CD8-positive, alpha-beta memory T cell (primary cell): ENCODE measurements at regions not wholly inside any gene's neighbourhood (a gene's known extent, or its start where the extent isn't known, plus 50 kb on each side); places are given as distances from the start of the nearest gene placed in this dataset.

Source experiments
- CTCF ChIA-PET: fragments of 350-600 bp; sonication (Branson Sonifier 250); formaldehyde crosslinking; loops from one replicate; lab custom pipeline; 2021; ENCODE audit warnings: antibody characterized with exemption; lab: Charles Lee
- POLR2A ChIA-PET: fragments of 350-600 bp; sonication (Branson Sonifier 250); formaldehyde crosslinking; loops from one replicate; lab custom pipeline; 2021; ENCODE audit warnings: antibody characterized with exemption; lab: Charles Lee
- DNase-seq, 5 donors: peaks; one replicate each; pipeline versions ENCODE4 v3.0.0 to v3.0.0-alpha.2; 2020 to 2022; ENCODE audit warnings: mixed read lengths in 1 of 5
- H3K27ac ChIP-seq: one replicate; pipeline ENCODE4 v1.7.0; 2013; ENCODE audit warnings: low read depth, mild to moderate bottlenecking, low read length, moderate library complexity
- H3K27me3 ChIP-seq: 2 replicates; pipeline ENCODE4 v1.7.0; 2013; ENCODE audit warnings: low read length, mild to moderate bottlenecking; ENCODE audit not compliant: insufficient read depth, poor library complexity, severe bottlenecking
- H3K36me3 ChIP-seq: 2 replicates; pipeline ENCODE4 v1.7.0; 2013; ENCODE audit warnings: mild to moderate bottlenecking, low read length, moderate library complexity; ENCODE audit not compliant: insufficient read depth
- H3K4me1 ChIP-seq: 2 replicates; pipeline ENCODE4 v1.7.0; 2013; ENCODE audit warnings: mild to moderate bottlenecking, low read length, moderate library complexity; ENCODE audit not compliant: insufficient read depth
- H3K4me3 ChIP-seq: 2 replicates; pipeline ENCODE4 v1.7.0; 2013; ENCODE audit warnings: mild to moderate bottlenecking, low read length
- H3K9me3 ChIP-seq: 2 replicates; pipeline ENCODE4 v1.7.0; 2013; ENCODE audit warnings: mild to moderate bottlenecking, low read length
- H3K27ac Mint-ChIP-seq, 8 donors: one replicate each; pipeline ENCODE4 v1.8.0; 2020 to 2021; ENCODE audit warnings: mixed read lengths in 8 of 8, mild to moderate bottlenecking in 6 of 8, inconsistent platforms in 3 of 8, moderate library complexity in 3 of 8
- H3K27me3 Mint-ChIP-seq, 2 donors: one replicate each; pipeline ENCODE4 v1.8.0; 2020 to 2021; ENCODE audit warnings: mixed read lengths in 2 of 2, mild to moderate bottlenecking in 1 of 2, moderate library complexity in 1 of 2
- H3K36me3 Mint-ChIP-seq, 3 donors: one replicate each; pipeline ENCODE4 v1.8.0; 2020 to 2021; ENCODE audit warnings: mixed read lengths in 3 of 3, inconsistent platforms in 1 of 3, mild to moderate bottlenecking in 1 of 3
- H3K4me1 Mint-ChIP-seq, 3 donors: one replicate each; pipeline ENCODE4 v1.8.0; 2020 to 2021; ENCODE audit warnings: mixed read lengths in 3 of 3, inconsistent platforms in 1 of 3, mild to moderate bottlenecking in 1 of 3
- H3K4me3 Mint-ChIP-seq, 7 donors: one replicate each; pipeline ENCODE4 v1.8.0; 2020 to 2021; ENCODE audit warnings: mixed read lengths in 7 of 7, mild to moderate bottlenecking in 6 of 7, moderate library complexity in 4 of 7, inconsistent platforms in 2 of 7
- H3K9me3 Mint-ChIP-seq, 5 donors: one replicate each; pipeline ENCODE4 v1.8.0; 2020 to 2022; ENCODE audit warnings: mixed read lengths in 5 of 5, mild to moderate bottlenecking in 3 of 5, moderate library complexity in 2 of 5, inconsistent platforms in 1 of 5

- POLR2A ChIA-PET, result no interaction called here
- no peak overlapping the region for H3K4me3 Mint-ChIP-seq
- no peaks in the 10 kb centered on the region for H3K36me3 ChIP-seq
These were observed 105.3 kb downstream of the GLI2 start for GRCh38 chr2:120840795-120841487.

DNA sequence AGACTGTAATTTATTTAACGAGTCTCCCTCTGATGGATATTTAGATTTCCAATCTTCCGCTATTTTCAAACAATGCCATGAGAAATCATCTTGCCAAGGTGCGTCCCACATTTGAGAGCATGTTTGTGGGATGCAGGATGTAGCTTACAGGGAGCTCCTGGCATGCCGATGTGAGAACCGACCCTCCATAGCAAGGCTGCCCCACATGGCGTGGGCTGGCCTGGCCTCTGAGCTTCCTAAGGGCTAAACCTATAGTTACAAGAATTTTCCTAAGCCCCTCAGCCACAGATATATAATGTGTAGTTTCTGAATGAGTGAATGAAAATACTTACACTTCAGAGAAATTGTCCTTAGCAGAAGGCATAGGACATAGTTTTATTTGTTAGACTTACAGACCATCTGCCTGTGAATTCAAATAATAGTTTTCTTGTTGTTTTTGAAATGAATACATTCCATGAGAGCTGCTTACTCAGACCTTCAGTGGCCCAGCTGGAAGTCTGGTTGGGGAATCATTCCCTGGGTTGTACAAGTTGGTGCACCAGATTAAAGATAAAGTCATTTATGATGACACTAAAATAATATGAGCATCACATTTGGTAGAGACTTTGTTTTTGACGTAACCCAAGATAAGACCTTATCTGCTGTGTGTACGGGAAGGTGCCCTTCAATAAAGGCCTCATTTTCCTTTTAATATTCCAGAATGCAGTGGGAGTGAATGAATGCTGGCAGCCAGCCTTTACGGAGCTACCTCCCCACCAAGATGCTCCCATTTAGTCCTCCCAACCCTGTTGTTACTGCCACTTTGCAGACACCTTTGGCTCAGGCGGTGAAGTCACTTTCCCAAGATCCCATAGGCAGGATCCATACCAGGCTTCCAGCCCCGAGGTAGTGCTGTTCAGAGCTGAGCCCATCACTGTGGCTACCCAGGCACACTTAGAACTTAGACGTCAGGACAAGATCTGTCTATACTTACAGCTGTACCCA is 107.1 kb downstream of the GLI2 start:
- ChIA-PET POLR2A (no interaction called here), CTCF (no interaction called here)
- no peaks in the 10 kb centered on the region for H3K36me3 Mint-ChIP-seq
- Histone ChIP-seq H3K27ac (no peak overlapping the region), H3K9me3 (no peaks in the 10 kb centered on the region), H3K4me3 (no peak overlapping the region), H3K4me1 (no peaks in the 10 kb centered on the region), H3K36me3 (no peaks in the 10 kb centered on the region), H3K27me3 (no peaks in the 10 kb centered on the region)
- no peak overlapping the region for H3K4me3 Mint-ChIP-seq
- no peaks in the 10 kb centered on the region for H3K4me1 Mint-ChIP-seq
- DNase-seq, result no peak
- H3K9me3 Mint-ChIP-seq, result peaks cover 0 to 2% (median 0%) of the 10 kb centered on the region in 5 donors
- H3K27ac Mint-ChIP-seq, result no peak overlapping the region
- H3K27me3 Mint-ChIP-seq, result no peaks in the 10 kb centered on the region

More at GRCh38 chr2:120840795-120841487, 105.3 kb downstream of the GLI2 start:
- H3K4me1 ChIP-seq, result no peaks in the 10 kb centered on the region
- H3K27me3 ChIP-seq, result no peaks in the 10 kb centered on the region
- Mint-ChIP-seq H3K9me3 (peaks cover 0 to 2% (median 0%) of the 10 kb centered on the region in 5 donors), H3K36me3 (no peaks in the 10 kb centered on the region), H3K27ac (no peak overlapping the region), H3K27me3 (peaks cover 0 to 3% of the 10 kb centered on the region in 2 donors), H3K4me1 (no peaks in the 10 kb centered on the region)
- CTCF ChIA-PET, result no interaction called here
- DNase-seq, result no peak
- no peak overlapping the region for H3K4me3 ChIP-seq
- no peak overlapping the region for H3K27ac ChIP-seq
- H3K9me3 ChIP-seq, result no peaks in the 10 kb centered on the region

DNA sequence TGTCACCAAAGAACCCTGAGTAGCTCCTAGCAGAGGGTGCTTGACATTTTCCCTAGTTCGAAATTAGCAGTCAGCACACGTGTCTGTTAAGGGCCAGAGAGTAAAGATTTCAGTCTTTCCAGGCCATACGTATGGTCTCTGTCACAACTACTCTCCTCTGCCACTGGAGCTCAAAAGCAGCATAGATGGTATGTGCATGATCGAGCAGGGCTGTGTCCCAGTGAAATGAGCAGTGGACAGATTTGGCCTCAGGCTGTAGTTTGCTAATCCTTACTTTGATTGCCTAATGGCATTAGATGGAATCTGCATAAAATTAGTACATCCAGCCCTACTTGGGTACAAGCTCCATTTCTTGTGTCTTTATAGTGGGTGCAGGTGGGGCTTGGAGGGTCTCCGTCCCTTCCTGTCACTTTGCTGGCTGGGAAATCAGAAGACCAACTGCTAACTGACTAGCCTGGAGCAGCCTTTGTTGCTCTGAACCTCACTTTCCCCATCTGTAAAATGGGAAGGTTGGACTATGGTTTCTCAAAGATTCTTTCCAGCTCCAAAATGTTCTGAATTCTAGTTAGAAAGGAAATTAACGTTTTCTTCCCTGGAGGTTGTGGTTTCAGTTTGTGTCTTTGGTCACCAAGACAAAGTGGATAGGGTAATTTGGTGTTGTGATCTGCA is 108.5 kb downstream of the GLI2 start:
- Mint-ChIP-seq H3K4me1 (no peaks in the 10 kb centered on the region), H3K9me3 (peaks cover 0 to 4% (median 0%) of the 10 kb centered on the region in 5 donors), H3K27me3 (no peaks in the 10 kb centered on the region), H3K36me3 (no peaks in the 10 kb centered on the region), H3K4me3 (no peak overlapping the region), H3K27ac (no peak overlapping the region)
- DNase-seq, result no peak
- Histone ChIP-seq H3K27ac (no peak overlapping the region), H3K9me3 (no peaks in the 10 kb centered on the region), H3K27me3 (no peaks in the 10 kb centered on the region), H3K4me1 (no peaks in the 10 kb centered on the region), H3K4me3 (no peak overlapping the region), H3K36me3 (no peaks in the 10 kb centered on the region)
- POLR2A ChIA-PET, result no interaction called here
- CTCF ChIA-PET, result no interaction called here

DNA sequence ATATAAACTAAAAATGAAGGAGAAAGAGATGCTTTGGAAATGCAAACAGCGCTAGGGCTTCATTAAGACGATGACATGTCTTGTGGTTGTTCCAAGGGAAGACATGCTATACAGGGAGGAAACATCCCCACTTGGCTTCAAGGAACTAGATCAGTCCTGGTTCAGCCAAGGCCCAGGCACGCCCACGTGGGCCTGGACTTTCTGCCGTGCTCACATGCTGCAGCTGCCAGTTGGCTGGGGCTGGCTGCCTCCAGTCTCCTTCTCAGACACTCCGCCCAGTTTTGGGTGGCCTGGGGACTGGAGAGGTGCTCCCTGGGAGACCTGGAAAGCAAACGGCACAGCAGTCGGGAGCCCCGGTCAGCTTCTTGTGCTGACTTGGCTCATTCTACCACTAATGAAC is 109.6 kb downstream of the GLI2 start:
- Histone ChIP-seq H3K36me3 (no peaks in the 10 kb centered on the region), H3K9me3 (no peaks in the 10 kb centered on the region), H3K27ac (no peak overlapping the region), H3K4me3 (no peak overlapping the region), H3K27me3 (no peaks in the 10 kb centered on the region), H3K4me1 (no peaks in the 10 kb centered on the region)
- H3K9me3 Mint-ChIP-seq, result peaks cover 1 to 10% (median 5%) of the 10 kb centered on the region in 5 donors
- H3K27me3 Mint-ChIP-seq, result no peaks in the 10 kb centered on the region
- no peaks in the 10 kb centered on the region for H3K4me1 Mint-ChIP-seq
- ChIA-PET CTCF (no interaction called here), POLR2A (no interaction called here)
- no peak for DNase-seq
- H3K4me3 Mint-ChIP-seq, result no peak overlapping the region
- no peaks in the 10 kb centered on the region for H3K36me3 Mint-ChIP-seq
- H3K27ac Mint-ChIP-seq, result no peak overlapping the region

GRCh38 chr2:120846406-120847095 is 110.9 kb downstream of the GLI2 start:
- CTCF ChIA-PET, result no interaction called here
- H3K36me3 Mint-ChIP-seq, result no peaks in the 10 kb centered on the region
- no peak overlapping the region for H3K27ac Mint-ChIP-seq
- H3K27me3 Mint-ChIP-seq, result no peaks in the 10 kb centered on the region
- H3K9me3 Mint-ChIP-seq, result peaks cover 4 to 13% (median 5%) of the 10 kb centered on the region in 5 donors
- Histone ChIP-seq H3K27ac (no peak overlapping the region), H3K9me3 (no peaks in the 10 kb centered on the region), H3K27me3 (no peaks in the 10 kb centered on the region), H3K4me1 (no peaks in the 10 kb centered on the region), H3K4me3 (no peak overlapping the region), H3K36me3 (no peaks in the 10 kb centered on the region)
- no peaks in the 10 kb centered on the region for H3K4me1 Mint-ChIP-seq
- DNase-seq, result no peak
- no peak overlapping the region for H3K4me3 Mint-ChIP-seq
- POLR2A ChIA-PET, result no interaction called here

- POLR2A ChIA-PET, result no interaction called here
- no peak overlapping the region for H3K4me3 Mint-ChIP-seq
- CTCF ChIA-PET, result no interaction called here
These were observed 112.1 kb downstream of the GLI2 start for GRCh38 chr2:120847700-120848321.

GRCh38 chr2:120849278-120849677 is 113.6 kb downstream of the GLI2 start:
- Mint-ChIP-seq H3K27ac (no peak overlapping the region), H3K36me3 (no peaks in the 10 kb centered on the region), H3K4me1 (no peaks in the 10 kb centered on the region), H3K4me3 (no peak overlapping the region), H3K9me3 (peaks cover 4 to 13% (median 5%) of the 10 kb centered on the region in 5 donors), H3K27me3 (no peaks in the 10 kb centered on the region)
- H3K4me3 ChIP-seq, result no peak overlapping the region
- no peaks in the 10 kb centered on the region for H3K9me3 ChIP-seq
- ChIA-PET CTCF (no interaction called here), POLR2A (no interaction called here)
- no peaks in the 10 kb centered on the region for H3K36me3 ChIP-seq
- no peak for DNase-seq
- no peaks in the 10 kb centered on the region for H3K4me1 ChIP-seq
- no peaks in the 10 kb centered on the region for H3K27me3 ChIP-seq
- H3K27ac ChIP-seq, result no peak overlapping the region

More at GRCh38 chr2:120847700-120848321, 112.1 kb downstream of the GLI2 start:
- no peaks in the 10 kb centered on the region for H3K9me3 ChIP-seq
- no peak overlapping the region for H3K27ac ChIP-seq
- no peaks in the 10 kb centered on the region for H3K4me1 ChIP-seq
- H3K4me1 Mint-ChIP-seq, result no peaks in the 10 kb centered on the region
- peaks cover 4 to 13% (median 5%) of the 10 kb centered on the region in 5 donors for H3K9me3 Mint-ChIP-seq
- H3K27ac Mint-ChIP-seq, result no peak overlapping the region
- no peak overlapping the region for H3K4me3 ChIP-seq
- H3K36me3 ChIP-seq, result no peaks in the 10 kb centered on the region
- no peaks in the 10 kb centered on the region for H3K36me3 Mint-ChIP-seq
- H3K27me3 ChIP-seq, result no peaks in the 10 kb centered on the region
- DNase-seq, result no peak
- H3K27me3 Mint-ChIP-seq, result no peaks in the 10 kb centered on the region
